Posterior cingulate gyrus (tissue), 11 donors: ENCODE measurements at regions not wholly inside any gene's neighbourhood (a gene's known extent, or its start where the extent isn't known, plus 50 kb on each side); places are given as distances from the start of the nearest gene placed in this dataset.

ENCODE experiments used
- DNase-seq, 10 donors: peaks; one replicate each; pipeline versions ENCODE4 v3.0.0 to v3.0.0-alpha.2; 2020 to 2021; ENCODE audit warnings: mixed read lengths in 3 of 10
- intact Hi-C: fragments of 100-400 bp; cut with DNase I; formaldehyde crosslinking; loops from one replicate; pipeline ENCODE4 v1.15.1; 2023

DNA sequence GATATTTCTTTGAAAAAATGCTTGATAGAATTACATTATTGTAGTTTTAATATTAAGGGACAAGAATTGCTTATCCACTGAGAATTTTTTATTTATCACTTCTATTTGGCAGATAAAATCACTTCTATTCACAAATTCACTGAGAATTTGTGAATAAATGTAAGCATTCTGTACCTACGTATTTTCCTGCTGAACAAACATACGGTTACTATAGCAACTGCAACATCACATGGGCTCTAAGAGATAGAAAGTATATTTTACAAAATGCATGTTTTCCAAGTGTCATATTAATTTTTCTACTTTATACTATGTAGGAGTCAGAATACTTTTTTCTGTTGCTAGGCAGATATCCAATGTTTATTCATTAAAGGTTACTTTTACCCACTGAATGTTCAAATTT, 166.2 kb downstream of the ZIC1 start:
- no peak for DNase-seq
- intact Hi-C loops: no loop called here

DNA sequence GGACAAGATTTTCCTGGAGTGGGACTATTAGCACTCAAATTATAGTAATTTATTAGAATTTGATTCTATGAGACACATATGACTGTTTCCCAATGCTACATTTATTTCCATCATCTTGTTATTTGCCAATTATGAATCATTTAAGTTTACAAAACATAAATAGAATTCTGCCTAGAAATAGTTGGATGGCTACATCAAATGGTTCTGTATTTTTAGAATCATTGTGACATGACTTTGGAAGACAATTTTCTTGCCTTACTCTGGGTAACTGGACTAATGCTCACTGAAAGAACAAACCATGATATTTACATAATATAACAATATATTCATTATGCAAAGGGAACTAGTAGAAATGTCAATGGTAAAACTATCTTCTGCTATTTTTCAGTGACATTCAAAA, 173.5 kb downstream of the ZIC1 start:
- no peak for DNase-seq
- intact Hi-C loops: no loop called here

DNA sequence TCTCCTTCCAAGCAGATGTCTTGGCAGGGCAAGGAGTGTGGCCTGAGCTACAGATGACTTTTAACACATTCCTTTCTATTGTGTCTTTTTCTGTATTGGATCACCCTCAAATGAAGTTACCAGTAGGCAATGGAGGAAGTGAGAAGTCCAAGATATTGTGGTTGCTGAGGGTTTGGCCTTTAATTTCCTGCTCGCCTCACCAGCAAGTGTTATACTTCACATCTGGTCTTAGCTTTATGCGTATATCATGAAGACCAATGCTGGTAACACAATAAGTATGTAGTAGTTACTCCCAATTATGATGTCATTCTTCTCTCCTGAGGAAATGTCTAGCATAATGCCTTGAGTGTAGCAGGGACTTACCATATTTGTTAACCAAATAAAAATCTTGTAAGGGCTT, 179.9 kb downstream of the ZIC1 start:
- DNase-seq: no peak
- intact Hi-C loops: no loop called here

DNA sequence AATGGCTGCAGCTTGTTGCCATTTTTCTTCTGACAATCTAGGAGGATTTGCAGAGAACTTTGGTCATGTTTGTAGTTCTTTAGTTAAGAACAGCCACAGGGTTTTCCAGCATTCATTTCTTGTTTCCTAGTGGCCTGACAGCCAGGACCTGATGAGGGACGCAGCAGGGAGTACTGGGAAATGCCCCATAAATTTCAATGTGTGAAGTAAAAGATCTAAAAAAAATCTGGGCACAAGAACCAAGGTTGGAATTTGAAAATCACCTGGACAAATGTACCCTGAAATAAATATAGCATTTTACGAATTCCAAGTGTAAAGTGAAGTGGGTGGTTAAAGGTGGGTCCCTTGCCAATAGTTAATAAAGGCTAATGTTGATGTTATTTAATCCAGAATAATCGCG, 195.0 kb downstream of the ZIC1 start:
- intact Hi-C loops: no loop called here
- no peak for DNase-seq

DNA sequence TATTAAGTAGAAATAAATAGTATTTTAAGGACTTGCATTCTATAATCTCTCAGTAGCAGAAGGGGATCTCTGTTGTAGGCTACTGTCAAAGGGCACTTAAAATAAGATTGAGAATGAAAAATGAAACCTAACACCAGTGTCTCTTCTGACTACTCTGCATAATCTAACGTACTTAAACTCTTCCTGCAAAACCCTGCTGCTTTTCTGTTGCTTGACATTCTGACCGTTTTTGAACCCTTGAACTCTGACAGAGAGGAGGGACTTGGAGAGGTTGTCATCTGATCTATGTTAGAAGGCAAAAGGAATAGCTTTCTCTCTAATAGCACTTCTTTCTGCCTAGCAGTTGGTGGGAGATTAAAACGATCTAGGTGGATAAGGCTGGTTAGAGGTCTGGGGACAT, 204.6 kb downstream of the ZIC1 start:
- intact Hi-C loops: loop anchor here (10.0 kb wide), 1 partner anchor 219 kb away; no protein-coding TSS in a partner anchor
- DNase-seq: no peak

DNA sequence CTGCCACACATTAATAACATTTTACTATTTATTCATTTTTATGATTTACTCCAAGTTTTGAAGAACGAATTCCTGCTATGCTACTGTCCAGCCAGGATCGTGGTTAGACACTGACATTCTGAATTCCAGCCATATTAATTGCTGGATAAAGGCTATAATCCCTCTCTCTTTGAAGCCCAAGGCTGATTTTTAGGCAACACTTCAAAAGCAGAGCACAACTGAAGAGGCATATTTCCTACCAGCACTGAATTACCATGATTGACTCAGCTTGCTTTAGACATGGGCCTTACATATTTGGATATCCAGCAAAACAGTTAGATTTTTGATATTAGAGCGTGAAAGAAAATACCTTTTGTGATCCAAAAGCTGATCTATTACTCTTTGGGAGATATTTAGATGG, 205.0 kb downstream of the ZIC1 start:
- intact Hi-C loops: loop anchor here (10.0 kb wide), 1 partner anchor 219 kb away; no protein-coding TSS in a partner anchor
- no peak for DNase-seq

DNA sequence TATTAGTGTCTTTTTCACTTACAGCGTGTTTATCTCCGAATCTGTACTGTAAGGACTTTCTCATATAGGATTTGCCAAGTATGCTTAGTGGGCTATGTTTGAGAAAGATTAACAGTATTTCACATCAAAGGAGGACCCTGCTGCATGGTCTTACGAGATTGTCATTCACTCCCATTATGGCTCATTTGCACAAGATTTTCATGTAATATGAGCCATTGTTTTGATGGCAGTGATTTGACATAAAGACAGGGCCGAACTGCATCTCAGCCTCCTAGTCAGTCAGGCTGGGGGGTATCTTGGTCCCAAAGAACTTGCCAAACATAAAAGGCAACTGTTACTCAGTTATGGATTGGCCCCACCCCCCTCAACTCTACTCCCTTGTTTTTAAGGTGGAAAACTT, 205.9 kb downstream of the ZIC1 start:
- no peak for DNase-seq
- intact Hi-C loops: loop anchor here (5.0 to 10.0 kb wide), 2 partner anchors 220 to 462 kb away; no protein-coding TSS in a partner anchor

DNA sequence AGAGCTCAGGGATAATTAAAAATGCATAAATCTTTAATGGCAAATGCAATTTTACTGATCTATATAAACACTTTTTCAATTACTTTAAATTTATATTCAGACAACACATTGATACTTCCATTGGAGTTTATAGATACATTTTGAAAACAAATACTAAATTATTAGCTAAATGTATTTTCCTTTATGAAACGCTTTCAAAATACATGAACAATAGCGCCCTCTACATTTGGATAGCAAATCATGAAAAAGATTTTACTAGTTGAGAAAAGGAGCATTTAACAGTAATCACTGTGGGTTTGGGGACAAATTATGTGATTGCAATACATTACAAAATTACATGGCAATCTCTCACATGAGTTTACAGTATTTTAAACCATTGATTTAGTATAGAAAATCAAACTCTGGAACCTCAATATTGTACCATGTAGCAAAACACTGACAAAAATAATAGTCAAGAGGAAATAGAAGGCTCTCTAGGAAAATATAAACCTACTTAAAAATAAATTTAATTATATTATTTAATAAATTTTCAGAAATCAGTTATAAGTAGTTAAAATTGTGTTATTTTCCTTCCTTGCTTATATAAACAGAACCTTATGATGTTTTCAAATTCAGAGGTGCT, 207.9 kb downstream of the ZIC1 start:
- DNase-seq: no peak
- intact Hi-C loops: loop anchor here (5.0 to 10.0 kb wide), 2 partner anchors 222 to 460 kb away; no protein-coding TSS in a partner anchor

DNA sequence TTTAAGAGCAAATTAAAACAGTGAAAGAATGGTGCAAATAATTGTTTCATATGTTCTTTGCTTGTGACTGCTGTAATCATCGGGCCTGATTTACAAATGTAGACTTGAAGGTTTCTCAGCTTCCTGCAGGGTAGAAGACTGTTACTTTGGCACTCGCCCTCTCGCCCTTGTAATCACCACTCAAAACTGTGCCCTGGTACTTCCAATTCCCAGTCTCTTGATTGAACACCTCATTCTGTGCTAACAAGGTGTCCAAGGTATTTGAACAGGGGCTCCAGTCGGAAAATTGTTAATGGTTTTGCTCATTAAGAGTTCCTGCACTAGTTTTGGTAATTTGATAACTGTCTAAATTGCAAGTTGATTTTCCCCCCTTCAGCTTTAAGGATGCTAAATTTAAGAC, 209.5 kb downstream of the ZIC1 start:
- intact Hi-C loops: loop anchor here (5.0 to 10.0 kb wide), 2 partner anchors 224 to 459 kb away; no protein-coding TSS in a partner anchor

DNA sequence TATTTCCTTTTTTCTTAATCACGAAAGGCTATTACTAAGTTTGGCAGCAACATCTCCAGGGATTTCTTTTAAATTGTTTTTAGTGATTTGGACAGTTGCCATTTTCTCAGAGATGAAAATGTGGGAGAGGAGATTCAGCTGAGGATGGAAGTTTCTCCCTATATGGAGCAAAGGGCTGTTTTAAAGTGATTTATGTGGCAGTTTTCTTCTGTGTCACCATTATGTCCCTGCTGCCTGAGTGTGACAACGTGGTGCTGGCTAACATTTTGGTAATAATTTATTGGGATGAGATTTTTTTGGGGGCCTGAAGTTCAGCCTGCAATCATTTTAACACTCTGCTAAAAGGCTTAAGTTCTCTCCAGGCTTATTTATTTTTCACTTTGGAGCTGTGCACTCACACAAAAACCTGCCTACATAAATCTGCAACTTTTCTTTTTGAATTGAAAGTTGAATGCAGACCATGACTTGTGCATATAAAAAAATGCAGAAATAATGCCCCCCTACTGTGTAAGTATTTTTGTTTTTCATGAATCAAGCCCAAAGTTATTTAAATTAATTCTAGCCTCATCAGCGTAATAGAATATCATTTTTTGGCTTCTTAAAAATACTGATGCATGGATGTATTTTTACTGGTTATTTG, 210.9 kb downstream of the ZIC1 start:
- DNase-seq: no peak
- intact Hi-C loops: loop anchor here (5.0 to 10.0 kb wide), 2 partner anchors 225 to 457 kb away; no protein-coding TSS in a partner anchor

More for the DNA sequence above, 209.5 kb downstream of the ZIC1 start:
- no peak for DNase-seq

DNA sequence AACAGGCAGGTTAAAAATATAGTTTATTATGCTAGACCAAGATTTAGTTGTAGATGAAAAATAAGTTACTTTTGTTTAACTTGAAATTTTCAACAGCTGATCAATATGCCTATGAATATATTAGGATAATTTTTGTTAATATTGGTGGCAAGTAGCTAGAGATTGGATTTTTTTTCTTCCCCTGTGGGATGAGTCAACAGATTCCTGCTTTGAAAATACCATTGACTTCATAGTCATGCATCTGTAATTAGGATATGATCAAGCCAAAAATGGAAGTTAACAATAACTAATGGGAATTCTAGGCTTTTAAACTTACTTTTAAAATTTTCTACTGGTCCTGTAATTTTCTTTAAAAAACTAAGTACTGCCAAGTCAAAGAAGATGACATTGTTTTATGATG, 211.7 kb downstream of the ZIC1 start:
- intact Hi-C loops: no loop called here
- DNase-seq: no peak

DNA sequence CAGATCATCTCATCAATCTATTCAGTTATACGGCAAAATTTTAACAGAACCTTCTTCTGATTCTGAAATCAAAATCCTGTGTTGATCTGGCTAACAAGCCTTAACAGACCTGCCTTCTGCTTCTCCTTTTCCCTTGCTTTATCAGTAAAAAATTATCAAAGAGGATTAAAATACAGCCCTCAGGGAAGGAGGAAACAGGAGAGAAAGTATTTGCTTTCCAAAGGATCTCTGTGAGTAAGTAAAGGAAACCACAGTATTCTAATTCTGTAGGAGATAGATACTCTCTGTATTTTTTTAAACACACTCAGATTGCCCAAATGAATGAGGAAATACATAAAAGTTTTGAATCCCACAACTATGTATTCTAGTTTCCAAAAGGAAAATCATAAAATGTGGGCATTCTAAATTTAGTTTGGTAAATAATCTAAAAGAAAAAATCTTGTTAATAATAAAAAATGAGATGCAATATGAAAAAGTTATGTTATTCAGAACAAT, 221.8 kb downstream of the ZIC1 start:
- intact Hi-C loops: no loop called here
- no peak for DNase-seq

DNA sequence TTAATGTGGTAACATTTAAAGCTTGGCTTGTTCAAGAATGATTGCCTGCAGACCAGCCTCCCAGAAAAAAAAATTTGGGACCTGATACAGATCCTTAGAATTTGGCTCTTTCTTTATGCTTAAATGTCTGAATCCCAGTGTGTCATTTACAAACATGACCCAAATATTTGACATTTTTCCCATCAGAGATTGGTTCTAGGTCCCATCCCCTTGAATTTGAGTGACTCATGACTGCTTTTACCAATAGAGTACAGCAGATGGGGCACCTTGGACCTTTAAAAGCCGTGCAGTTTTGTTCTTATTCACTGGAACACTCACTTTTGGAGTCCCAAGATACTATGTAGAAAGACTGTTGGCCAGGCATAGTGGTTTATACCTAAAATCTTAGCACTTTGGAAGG, 231.6 kb downstream of the ZIC1 start:
- intact Hi-C loops: no loop called here
- DNase-seq: no peak

DNA sequence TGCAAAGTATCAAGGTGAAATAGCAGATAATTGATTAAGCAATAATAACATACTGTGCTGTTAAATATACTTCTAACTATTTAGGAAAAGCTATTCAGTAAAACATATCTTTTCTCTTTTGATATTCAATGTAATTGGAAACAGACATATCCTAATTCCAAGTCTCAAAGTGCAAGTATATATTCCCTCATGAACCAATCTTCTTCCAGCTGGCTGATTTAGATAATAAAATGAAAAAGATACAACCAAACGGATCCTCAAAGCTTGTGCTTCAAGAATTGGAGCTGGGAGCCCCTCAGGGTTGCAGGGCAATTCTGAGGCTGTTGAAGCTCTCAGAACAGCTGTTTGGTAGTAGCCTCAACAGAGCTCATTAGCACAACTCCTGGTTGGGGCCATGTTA, 236.6 kb downstream of the ZIC1 start:
- intact Hi-C loops: no loop called here
- no peak for DNase-seq

DNA sequence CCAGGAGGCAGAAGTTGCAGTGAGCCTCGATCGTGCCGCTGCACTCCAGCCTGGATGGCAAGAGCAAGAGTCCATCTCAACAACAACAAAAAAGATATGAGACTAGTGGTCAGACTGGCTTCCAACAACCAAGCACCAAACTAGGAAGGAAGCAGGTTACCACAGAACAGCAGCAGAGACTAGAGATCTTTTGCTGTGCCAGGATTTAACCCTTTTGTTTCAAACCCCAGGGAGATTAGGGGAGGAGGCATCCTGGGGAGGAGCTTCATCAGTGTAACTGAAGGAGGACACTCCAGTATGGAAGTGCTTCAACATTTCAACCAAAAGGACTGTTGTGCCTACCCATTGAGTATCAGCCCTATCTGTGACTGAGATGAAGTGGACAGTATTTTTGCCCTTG, 240.3 kb downstream of the ZIC1 start:
- intact Hi-C loops: no loop called here
- DNase-seq: no peak

DNA sequence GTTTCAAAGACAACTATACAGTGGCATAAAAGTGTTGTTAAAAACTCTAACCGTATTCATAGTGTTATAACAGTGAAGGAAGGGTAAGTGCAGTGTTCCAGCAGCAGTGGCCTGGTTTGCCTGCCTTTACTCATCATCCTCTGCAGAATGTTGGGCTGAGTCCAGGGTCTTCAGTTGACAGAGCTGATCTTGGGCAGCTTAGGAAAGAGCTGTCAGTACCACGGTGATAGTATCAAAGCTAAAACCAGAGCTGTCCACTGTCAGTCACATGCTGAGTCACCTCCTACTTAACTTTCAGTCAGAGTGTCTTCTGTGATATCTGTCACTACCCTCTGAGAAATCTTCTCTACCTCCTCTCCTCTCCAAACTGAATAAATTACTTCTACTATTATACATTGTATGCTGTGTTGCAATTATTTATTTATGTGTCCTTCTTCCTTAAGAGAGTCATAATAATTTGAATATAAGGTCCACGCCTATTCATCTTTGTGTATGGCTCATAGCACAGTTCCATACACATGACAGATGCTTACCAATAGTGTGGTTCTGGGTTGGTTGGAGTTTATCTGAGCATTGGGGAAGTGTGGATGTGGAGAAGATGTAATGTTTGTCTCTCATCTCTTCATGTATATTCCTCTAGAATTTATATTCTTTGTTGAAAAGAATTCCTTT, 242.1 kb downstream of the ZIC1 start:
- intact Hi-C loops: no loop called here
- DNase-seq: no peak

DNA sequence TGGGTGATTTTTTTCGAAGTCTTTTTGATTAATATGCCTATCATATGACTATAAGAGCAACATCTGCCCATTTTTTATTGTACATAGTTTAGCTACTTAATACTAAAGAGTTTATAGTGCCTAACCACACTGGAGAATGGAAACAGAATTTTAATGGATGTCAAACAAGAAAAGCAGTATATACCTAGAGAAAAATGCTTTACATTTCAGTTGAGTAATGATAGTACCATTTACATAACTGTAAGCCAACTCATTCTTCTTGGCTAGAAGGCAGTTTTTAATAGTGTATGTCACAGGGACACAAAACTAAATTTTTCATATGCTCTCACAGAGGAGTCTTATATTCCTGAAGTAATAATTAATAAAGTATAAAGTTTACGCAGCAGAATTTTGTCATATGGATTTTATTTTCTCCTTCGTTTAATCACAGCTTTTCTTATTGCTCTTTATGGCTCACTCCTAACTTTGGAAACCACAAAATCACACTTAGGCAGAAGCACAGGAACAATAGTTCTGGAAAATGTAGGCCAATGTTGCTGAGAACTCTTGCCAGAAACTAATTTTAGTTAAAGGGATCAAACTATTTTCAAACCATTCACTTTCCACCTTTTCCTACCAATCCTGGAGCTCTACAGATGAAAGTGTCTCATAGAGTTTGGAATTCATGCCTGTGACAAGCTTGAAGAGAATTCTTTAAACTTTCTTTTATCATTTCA, 243.6 kb downstream of the ZIC1 start:
- no peak for DNase-seq
- intact Hi-C loops: no loop called here

DNA sequence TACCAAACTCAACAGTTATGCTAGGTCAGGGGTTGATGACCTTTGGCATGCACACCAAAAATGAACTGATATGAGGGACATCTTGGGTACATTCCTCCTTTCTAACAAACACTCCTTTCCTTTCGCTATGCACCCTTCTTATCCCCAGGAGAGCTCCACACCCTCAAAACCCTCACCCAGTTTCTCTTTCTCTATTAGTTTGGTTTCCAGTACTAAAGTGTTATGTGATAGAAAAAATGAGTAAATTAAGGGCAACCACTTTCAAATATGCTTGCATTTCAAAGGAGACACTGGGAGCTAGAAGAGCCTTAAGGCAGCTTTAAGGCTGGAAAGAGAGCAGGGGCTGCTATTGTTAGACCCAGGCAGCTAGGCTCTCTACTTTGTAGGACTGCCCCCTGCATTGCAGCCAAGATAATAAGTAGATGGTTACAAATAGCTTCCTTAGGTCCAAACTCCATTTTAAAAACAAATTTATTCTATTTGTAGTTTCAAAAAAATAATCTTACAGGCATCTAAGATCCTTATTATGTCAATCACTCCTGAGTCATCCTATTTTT, 244.3 kb downstream of the ZIC1 start:
- intact Hi-C loops: no loop called here
- no peak for DNase-seq

DNA sequence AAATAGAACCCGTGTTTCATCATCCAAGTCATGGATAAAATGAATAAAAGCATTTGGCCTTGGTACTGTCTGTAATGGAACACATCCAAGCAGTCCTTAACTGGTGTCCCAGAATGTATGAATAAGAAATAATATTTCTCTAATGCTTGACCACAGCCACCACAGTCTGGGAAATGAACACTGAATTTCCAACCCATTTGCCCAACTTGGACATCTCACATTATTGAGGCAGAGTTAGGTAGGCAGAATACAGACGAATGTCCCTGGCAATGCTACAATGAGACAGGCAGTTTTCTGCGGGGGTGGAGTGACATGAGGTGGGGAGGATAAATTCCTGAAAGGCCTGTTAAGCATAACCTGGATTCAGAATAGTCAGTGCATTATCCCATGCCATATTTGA, 245.7 kb downstream of the ZIC1 start:
- no peak for DNase-seq
- intact Hi-C loops: no loop called here

DNA sequence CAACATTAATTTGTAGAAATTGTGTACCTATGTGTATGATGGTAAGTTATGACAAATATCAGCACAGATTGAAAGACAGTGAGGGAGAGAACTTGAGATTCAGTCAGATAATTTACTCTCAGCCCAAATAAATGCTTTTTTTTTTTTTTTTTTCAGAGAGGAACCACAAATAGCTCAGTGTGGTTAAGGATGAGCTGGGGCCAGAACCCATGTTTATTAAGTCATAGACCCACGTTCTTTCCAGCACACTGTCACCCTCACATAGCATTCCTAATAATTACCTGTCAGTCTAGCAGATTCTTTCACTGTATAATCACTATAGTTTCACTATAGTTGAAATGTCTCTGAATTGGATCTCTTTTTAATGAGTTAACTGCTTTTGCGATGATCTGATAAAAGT, 246.1 kb downstream of the ZIC1 start:
- intact Hi-C loops: no loop called here
- no peak for DNase-seq

DNA sequence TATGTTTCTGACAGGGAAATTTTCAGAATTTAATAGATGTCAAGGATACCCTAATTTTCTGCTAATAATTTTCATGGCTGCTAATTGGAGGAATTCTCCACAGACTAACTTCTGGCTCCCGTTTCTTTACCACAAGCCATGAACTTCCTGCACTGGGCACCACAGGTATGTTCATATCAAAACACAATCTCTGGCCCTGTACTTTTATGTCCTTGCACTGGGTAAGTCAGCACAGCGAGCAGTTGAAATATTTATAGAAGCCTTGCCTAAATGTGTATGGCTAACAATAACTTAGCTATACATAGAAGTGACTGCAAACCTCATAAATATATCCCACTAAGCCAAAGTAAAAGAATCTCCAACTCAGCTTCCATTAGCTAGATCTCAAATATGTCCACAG, 246.9 kb downstream of the ZIC1 start:
- DNase-seq: no peak
- intact Hi-C loops: no loop called here
